GM04503 (cell line): ENCODE measurements at regions not wholly inside any gene's neighbourhood (a gene's known extent, or its start where the extent isn't known, plus 50 kb on each side); places are given as distances from the start of the nearest gene placed in this dataset.
"Not testable (repeated sequence)": the region's sequence is repeated elsewhere in the genome, so short reads cannot be mapped to it uniquely, and the experiment has no call there.

Experiments
- DNase-seq: peaks from one replicate; pipeline ENCODE4 v3.0.0-alpha.2; 2012; ENCODE audit warnings: low read depth

GRCh38 chr1:25171013-25171412 lies 61.3 kb downstream of the SYF2 start:
- DNase-seq, result not testable (repeated sequence)

DNA sequence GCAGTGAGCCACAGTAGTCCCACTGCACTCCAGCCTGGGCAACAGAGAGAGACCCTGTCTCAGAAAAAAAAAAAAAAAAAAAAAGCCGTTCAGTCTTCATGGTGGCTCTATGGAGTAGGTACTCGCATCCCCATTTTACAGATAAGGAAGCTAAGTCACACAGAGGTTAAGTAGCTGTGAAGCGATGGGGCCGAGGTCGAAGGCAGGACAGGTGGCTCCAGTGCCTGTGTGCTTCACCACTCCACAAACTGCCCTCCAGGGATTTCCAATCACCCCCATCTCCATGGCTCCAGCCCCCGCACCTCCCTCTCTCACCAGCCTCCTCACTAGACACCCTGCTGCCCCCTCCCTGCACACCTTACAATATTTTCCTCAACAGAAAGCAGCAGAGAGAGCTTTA lies 61.9 kb downstream of the SYF2 start:
- DNase-seq, result no peak

GRCh38 chr1:25169610-25170009 lies 62.7 kb downstream of the SYF2 start:
- DNase-seq, result no peak

DNA sequence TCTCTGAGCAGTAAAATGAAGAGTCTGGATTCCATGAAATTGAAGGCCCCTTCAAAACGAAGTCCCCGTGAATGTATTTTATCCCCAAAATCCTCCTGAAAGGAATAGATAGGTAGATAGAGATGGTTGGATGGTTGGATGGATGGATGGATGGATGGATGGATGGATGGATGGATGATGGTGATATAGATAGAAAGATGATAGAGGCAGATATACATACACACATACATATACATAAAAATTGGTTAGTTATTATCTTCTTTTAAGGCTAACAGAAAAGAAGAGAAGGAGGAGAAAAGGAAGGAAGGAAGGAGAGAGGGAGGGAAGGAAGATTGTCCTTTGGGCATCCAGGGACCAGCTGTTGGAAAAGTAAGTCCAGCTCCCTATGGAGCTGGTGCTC lies 63.1 kb downstream of the SYF2 start:
- DNase-seq, result no peak

- no peak for DNase-seq
Observed at GRCh38 chr1:25168193-25169071, 63.9 kb downstream of the SYF2 start.

- DNase-seq, result no peak
Observed at GRCh38 chr1:25167269-25168192, 64.8 kb downstream of the SYF2 start.

GRCh38 chr1:25166847-25167246 lies 65.5 kb downstream of the SYF2 start:
- no peak for DNase-seq

- no peak for DNase-seq
Observed at GRCh38 chr1:25163986-25164385, 68.3 kb downstream of the SYF2 start.

DNA sequence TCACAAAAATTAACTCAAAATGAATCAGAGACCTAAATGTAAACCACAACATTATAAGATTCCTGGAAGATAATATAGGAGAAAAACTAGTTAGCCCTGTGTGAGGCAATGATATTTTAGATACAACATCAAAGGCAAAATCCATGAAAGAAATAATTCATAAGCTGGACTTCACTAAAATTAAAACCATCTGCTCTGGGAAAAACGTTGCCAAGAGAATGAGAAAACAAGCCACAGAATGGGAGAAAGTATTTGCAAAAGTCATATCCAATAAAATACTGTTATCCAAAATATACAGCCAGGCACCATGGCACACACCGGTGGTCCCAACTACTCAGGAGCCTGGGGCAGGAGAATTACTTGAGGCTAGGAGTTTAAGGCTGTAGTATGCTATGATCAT lies 70.3 kb downstream of the SYF2 start:
- peak; percentile 46 for DNase-seq

GRCh38 chr1:25157846-25158245 lies 74.5 kb downstream of the SYF2 start:
- DNase-seq, result no peak

- DNase-seq, result no peak
Observed at GRCh38 chr1:25150985-25151495, 81.3 kb downstream of the SYF2 start.

GRCh38 chr1:25148673-25149300 lies 83.5 kb downstream of the SYF2 start:
- DNase-seq, result no peak

- no peak for DNase-seq
Observed at GRCh38 chr1:25146451-25146855, 85.8 kb downstream of the SYF2 start.

DNA sequence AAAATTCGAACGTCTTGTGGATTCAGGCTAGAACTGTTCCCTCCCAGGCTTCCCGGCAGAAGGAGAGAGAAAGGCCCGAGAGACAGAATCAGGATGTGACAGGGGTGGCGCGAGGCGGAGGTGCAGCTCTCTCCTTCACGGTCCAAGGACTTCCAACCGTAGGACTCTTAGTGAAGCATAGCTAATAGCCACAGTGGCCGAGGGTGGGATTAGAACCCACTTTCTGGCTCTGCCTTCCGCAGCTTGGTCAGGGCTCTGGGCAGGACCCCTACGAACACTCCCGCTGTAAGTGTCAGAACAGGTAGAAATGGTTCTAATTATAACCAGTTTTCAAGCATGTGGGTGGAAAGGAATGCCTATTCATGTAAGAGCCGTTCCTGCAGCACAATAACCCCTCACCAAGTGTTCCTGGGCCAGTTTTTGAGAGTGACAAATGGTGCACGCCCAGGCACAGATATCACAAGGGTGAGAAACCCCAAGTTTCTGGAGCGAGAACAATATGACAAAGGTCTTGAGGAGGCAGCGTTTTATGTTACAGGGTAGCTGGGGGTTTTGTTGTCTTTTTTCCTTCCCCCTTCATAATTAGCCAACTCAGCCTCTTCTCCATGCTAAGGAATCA lies 86.4 kb downstream of the SYF2 start:
- no peak for DNase-seq

GRCh38 chr1:25140073-25140797 lies 92.1 kb downstream of the SYF2 start:
- no peak for DNase-seq

DNA sequence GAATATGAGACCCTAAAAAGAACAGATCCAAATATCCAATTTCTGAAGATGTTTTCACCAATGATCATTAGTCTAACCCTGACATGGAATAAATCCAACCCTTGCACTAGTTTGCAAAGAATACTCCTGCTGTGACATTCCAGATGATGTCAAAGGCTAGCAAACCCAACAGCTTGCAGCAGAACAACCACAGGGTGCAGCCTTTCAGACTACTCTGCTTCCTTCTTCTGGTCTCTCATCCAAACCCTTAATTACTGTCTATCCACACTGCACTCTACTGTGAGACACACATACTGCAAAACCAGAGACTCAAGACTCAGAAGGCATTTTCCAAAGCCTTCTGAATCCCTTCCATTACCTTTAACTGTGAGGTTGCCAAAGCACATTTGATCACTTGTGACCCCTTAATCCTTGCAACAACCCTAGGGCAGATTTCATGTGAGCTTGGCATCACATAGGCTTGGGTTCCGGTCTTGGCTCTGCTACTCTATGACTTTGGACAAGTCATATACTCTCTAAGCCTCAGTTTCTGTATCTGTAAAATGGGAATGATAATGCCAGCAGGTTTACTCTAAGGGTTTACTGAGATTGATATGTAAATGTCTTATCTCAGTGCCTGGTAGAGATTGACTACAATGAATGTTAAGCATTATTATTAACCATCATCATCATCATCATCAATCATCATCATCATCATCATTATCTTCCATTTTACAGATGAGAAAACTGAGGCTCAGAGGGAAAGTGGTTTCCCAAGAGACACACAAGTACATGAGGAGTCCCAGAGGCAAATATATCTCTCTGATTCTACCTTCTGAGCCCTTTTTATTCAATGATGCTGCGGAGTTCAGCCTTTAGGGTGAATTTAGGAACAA lies 94.5 kb downstream of the SYF2 start:
- DNase-seq, result no peak

DNA sequence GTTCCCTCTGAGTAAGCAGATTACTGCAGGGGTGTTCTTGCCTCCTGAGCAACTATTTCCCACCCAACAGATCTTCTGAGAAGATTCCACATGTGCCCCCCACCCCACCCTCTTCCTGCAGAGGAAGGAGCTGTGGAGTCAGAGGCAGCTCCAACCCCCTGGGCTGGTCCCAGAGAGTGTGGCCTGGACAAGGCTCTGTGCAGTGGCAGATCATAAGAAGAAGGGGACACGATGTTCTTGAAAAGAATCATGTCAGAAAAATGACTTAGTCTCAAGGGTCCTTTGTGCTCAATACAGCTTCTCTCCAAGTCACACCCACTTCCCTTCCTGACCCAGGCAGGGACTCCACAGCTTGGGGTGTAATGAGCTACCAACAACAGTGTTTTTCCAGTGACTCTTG lies 95.2 kb downstream of the SYF2 start:
- no peak for DNase-seq

GRCh38 chr1:25135909-25136308 lies 96.4 kb downstream of the SYF2 start:
- no peak for DNase-seq

- DNase-seq, result no peak
Observed at GRCh38 chr1:25134801-25135461, 97.4 kb downstream of the SYF2 start.

DNA sequence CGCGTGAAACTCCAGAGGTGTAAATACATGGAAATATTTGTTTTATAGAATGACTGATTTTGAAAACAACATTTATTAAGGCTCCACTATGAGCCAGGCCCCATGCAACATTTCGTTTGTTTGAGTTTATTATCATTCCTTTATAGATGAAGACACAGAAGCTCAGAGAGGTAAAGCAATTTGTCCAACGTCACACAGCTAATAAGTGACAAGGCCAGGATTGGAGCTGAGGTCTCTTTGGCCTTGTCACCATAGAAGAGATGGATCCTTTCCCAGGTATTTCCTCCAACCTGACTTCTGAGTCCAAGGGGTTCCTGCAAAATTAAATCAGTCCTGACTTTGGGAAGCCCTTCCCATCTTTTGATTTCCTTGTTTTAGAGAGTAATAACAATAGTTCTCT lies 98.0 kb downstream of the SYF2 start:
- DNase-seq, result no peak
